ENCODE measurements at regions not wholly inside any gene's neighbourhood (a gene's known extent, or its start where the extent isn't known, plus 50 kb on each side); places are given as distances from the start of the nearest gene placed in this dataset.

DNA sequence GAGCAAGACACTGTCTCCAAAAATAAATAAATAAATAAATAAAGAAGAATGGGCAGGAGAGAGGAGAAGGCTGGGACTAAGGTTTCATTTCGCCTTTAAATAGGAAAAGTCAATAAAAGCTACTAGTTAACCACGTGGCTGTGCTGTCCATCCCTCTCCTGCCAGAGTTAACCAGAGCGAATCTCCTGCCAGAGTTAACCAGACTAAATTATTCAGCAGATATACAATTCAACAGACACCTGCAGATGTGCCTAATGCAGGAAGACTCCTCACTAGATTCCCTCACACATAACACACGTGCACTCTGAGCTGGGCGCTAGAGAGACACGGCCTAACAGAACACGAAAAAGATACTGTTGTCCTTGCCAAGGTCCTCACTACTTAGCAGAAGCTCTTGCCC, 156.1 kb downstream of the IGLL1 start:
- TF ChIP-seq PREB (CRISPR knock-in tag; IDR thresholded peaks at IDR 0.05) (no peak), ZNF274 (IDR thresholded peaks at IDR 0.05; ENCODE audit: borderline replicate concordance, low read depth, low read length) (no peak), ZBTB40 (IDR thresholded peaks at IDR 0.05) (no peak), ZBTB40 (CRISPR knock-in tag; IDR thresholded peaks at IDR 0.05) (no peak), LARP7 (IDR thresholded peaks at IDR 0.05) (no peak), ATF3 (IDR thresholded peaks at IDR 0.05) (no peak), ATF3 (CRISPR knock-in tag; conservative IDR thresholded peaks at IDR 0.05) (no peak), POLR2AphosphoS5 (IDR thresholded peaks at IDR 0.05; ENCODE audit: control insufficient read depth, insufficient read depth, low read depth, low read length) (no peak), FOSL1 (tag; conservative IDR thresholded peaks at IDR 0.05) (no peak), SMC3 (conservative IDR thresholded peaks at IDR 0.05; ENCODE audit: insufficient read depth, low read depth, low read length) (no peak), NRF1 (conservative IDR thresholded peaks at IDR 0.05 in 1 of 2, IDR thresholded peaks at IDR 0.05 in 1 of 2) (no peak), JUND (IDR thresholded peaks at IDR 0.05; ENCODE audit: borderline replicate concordance, low read depth, low read length) (no peak), JUND (tag; IDR thresholded peaks at IDR 0.05; ENCODE audit: borderline replicate concordance, low read depth, low read length) (no peak), NR3C1 (CRISPR knock-in tag; IDR thresholded peaks at IDR 0.05) (no peak)
- TF ChIP-seq, protein P1, sequence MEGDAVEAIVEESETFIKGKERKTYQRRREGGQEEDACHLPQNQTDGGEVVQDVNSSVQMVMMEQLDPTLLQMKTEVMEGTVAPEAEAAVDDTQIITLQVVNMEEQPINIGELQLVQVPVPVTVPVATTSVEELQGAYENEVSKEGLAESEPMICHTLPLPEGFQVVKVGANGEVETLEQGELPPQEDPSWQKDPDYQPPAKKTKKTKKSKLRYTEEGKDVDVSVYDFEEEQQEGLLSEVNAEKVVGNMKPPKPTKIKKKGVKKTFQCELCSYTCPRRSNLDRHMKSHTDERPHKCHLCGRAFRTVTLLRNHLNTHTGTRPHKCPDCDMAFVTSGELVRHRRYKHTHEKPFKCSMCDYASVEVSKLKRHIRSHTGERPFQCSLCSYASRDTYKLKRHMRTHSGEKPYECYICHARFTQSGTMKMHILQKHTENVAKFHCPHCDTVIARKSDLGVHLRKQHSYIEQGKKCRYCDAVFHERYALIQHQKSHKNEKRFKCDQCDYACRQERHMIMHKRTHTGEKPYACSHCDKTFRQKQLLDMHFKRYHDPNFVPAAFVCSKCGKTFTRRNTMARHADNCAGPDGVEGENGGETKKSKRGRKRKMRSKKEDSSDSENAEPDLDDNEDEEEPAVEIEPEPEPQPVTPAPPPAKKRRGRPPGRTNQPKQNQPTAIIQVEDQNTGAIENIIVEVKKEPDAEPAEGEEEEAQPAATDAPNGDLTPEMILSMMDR (IDR thresholded peaks at IDR 0.05 in 2 of 3, conservative IDR thresholded peaks at IDR 0.05 in 1 of 3; ENCODE audit: insufficient read depth in 2 of 3, low read depth in 1 of 3, low read length in 3 of 3), result no peak

Measured in K562 (cell line).